DOHH2 (cell line): ENCODE measurements at regions not wholly inside any gene's neighbourhood (a gene's known extent, or its start where the extent isn't known, plus 50 kb on each side); places are given as distances from the start of the nearest gene placed in this dataset.

Source experiments
- CTCF ChIP-seq: fragments of 200-600 bp; sonication (generic); IDR thresholded peaks from one replicate; pipeline ENCODE4 v1.5.1; 2014; ENCODE audit warnings: antibody characterized with exemption, mild to moderate bottlenecking, low read depth, low read length; ENCODE audit not compliant: poor library complexity, severe bottlenecking
- EZH2phosphoT487 ChIP-seq: fragments of 200-600 bp; sonication (generic); IDR thresholded peaks from 2 replicates; pipeline ENCODE4 v1.6.1; 2017; ENCODE audit warnings: borderline replicate concordance, mild to moderate bottlenecking, antibody characterized with exemption, low read length, moderate library complexity, mixed read lengths

- TF ChIP-seq CTCF, result no peak
- no peak for TF ChIP-seq EZH2phosphoT487
These were observed 96.6 kb upstream of the GUCY1A1 start for GRCh38 chr4:155569960-155570515.
